Right cardiac atrium (tissue), 5 donors: ENCODE measurements at regions not wholly inside any gene's neighbourhood (a gene's known extent, or its start where the extent isn't known, plus 50 kb on each side); places are given as distances from the start of the nearest gene placed in this dataset.

Source experiments
- ATAC-seq, 2 donors: fragments of 200-7000 bp; cut with Tn5 transposase; one replicate each; pipeline versions ENCODE4 v1.8.0 to v1.9.1; 2020; ENCODE audit warnings: moderate library complexity in 2 of 2, mild to moderate bottlenecking in 1 of 2
- DNase-seq, 3 donors: peaks; one replicate each; pipeline ENCODE4 v3.0.0-alpha.2; 2020
- H3K27ac ChIP-seq: one replicate; pipeline ENCODE4 v1.5.1; 2013; ENCODE audit warnings: mild to moderate bottlenecking, low read length, control low read depth, moderate library complexity
- H3K27me3 ChIP-seq: one replicate; pipeline ENCODE4 v1.6.1; 2013; ENCODE audit not compliant: control insufficient read depth, insufficient read depth
- H3K4me1 ChIP-seq: one replicate; pipeline ENCODE4 v1.6.1; 2013; ENCODE audit warnings: low read length; ENCODE audit not compliant: control insufficient read depth, insufficient read depth
- H3K4me3 ChIP-seq: one replicate; pipeline ENCODE4 v1.5.1; 2013; ENCODE audit warnings: low read length, control low read depth
- H3K9me3 ChIP-seq: one replicate; pipeline ENCODE4 v1.6.1; 2013; ENCODE audit warnings: low read length; ENCODE audit not compliant: control insufficient read depth
- whole genome bisulfite sequencing: extraction: QIAGEN DNeasy Blood & Tissue Kit; methylation state at CpG from one replicate; pipeline ENCODE4 v1.1.7; 2013; 5-methylcytosine and 5-hydroxymethylcytosine counted together
- intact Hi-C, 4 donors: fragments of 100-400 bp; cut with DNase I; formaldehyde crosslinking; loops; one replicate each; pipeline versions ENCODE4 v1.11.0 to v1.14.0; 2022 to 2023
- donor health status: healthy with polysubstance abuse.
- donor health status: DM: no; HTN: yes; CAD: no.
- donor health status: DM: no; HTN: no; CAD: no.
- donor health status: DM: no; HTN: yes; CAD: no; lungs with severe emphysema.
- donor health status: DM: yes; HTN: yes; CAD: no.

DNA sequence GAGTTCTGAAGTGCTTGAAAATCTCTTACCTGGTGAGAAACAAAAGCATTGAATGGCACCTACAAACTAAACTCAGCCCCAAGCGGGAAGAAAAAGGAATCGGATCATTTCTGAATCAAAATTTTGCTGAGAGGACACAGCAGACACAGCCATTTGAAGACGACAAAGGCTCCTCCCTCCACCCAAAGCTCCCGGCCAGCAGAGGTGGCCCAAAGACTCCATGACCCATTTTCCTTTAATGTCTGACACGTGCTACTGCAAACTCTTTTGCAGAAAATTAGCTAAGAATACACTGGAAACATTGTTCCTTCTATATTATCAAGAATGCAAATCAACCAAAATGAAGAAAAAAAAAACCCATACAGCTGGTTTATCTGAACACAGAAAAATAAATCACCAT lies 85.9 kb upstream of the FOXN3 start:
- intact Hi-C loops: no loop called here
- no peak for ATAC-seq
- DNase-seq: no peak
- Histone ChIP-seq H3K27me3 (no peaks in the 10 kb centered on the region), H3K27ac (no peak overlapping the region), H3K4me1 (peaks cover 7% of the 10 kb centered on the region), H3K4me3 (no peak overlapping the region), H3K9me3 (no peaks in the 10 kb centered on the region)
- WGBS: 50% methylated on average over 5 of the region's 5 CpGs

DNA sequence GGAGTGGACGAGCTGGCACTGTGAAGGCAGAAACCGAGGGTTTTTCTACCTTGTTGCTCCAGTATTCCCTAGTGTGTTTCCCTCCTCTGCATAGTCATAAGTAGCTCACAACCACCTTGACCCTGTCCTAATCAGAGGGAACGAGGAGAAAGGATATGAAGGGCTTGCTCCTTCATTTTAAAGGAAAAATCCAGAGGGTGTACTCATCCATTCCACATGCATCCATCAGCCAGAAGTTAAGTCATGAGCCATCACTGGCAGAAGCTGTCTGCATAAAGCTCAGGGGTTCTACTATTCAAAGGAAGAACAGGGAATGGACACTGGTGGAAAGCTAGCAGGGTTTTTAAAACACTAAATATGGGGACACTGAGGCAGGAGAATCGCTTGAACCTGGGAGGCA lies 84.3 kb upstream of the FOXN3 start:
- no peak overlapping the region for H3K27ac ChIP-seq
- intact Hi-C loops: no loop called here
- H3K27me3 ChIP-seq: no peaks in the 10 kb centered on the region
- no peak for ATAC-seq
- no peaks in the 10 kb centered on the region for H3K9me3 ChIP-seq
- 95% methylated on average over 4 of the region's 4 CpGs for WGBS
- H3K4me1 ChIP-seq: peaks cover 7% of the 10 kb centered on the region
- no peak for DNase-seq
- H3K4me3 ChIP-seq: no peak overlapping the region

DNA sequence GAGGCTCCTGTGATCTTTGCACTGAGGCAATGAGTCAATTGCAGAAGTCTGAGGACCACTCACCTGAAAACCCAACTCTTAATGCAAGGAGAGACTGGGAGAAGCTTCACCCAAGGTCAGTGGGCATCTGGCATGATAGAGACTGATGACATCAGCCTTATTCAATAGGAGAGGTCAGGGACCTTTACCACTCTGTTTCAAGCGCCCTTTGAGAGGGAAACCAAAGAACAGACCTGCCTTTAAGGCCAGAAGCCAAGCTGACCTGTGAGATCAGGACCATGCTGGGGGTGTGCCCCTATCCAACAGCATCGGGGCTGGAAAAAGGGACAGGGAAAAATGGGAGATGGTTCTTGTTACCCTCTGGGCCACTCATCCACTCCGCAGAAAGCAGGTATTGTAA lies 83.3 kb upstream of the FOXN3 start:
- Histone ChIP-seq H3K27me3 (no peaks in the 10 kb centered on the region), H3K27ac (no peak overlapping the region), H3K4me1 (peaks cover 7% of the 10 kb centered on the region), H3K4me3 (no peak overlapping the region), H3K9me3 (no peaks in the 10 kb centered on the region)
- intact Hi-C loops: no loop called here
- WGBS: 97% methylated on average over 3 of the region's 3 CpGs
- DNase-seq (no peak), ATAC-seq (no peak)

DNA sequence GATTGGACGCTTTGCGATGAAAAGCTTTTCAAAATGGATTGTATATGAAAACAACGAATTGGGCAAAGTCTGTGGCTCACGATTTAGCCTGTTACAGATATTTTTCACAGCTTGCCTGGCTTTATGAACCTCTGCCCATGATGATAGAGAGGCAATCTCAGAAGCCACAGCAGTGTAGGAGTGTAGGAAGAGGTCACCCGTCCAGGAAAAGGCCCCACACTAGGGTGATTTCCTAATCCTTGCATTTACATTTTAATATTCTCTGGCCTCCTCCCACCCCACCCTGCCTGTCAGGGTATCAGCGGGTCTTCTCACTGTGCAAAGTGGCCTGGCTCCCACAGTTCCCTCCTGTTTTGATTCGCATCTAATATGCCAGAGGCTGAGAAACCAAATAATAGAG lies 81.8 kb upstream of the FOXN3 start:
- intact Hi-C loops: no loop called here
- no peak overlapping the region for H3K27ac ChIP-seq
- H3K27me3 ChIP-seq: no peaks in the 10 kb centered on the region
- ATAC-seq: no peak
- peaks cover 7% of the 10 kb centered on the region for H3K4me1 ChIP-seq
- 79% methylated on average over 7 of the region's 7 CpGs for WGBS
- no peaks in the 10 kb centered on the region for H3K9me3 ChIP-seq
- no peak for DNase-seq
- H3K4me3 ChIP-seq: no peak overlapping the region

DNA sequence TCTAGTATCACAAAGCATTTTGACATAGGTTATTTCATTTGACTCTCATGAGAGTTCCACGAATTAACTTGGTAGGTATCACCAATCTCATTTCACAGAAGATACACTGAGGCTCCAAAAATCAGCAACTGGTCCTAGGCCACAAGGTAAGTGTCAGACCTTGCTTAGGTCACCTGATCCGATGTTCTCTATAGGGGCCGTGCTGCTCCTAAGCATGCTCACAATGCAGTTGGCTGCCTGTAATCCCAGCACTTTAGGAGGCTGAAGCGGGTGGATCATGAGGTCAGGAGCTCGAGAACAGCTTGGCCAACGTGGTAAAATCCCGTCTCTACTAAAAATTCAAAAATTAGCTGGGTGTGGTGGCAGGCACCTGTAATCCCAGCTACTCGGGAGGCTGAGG lies 78.7 kb upstream of the FOXN3 start:
- Histone ChIP-seq H3K9me3 (no peaks in the 10 kb centered on the region), H3K4me1 (peaks cover 6% of the 10 kb centered on the region), H3K4me3 (no peak overlapping the region), H3K27me3 (no peaks in the 10 kb centered on the region), H3K27ac (no peak overlapping the region)
- WGBS: 91% methylated on average over 8 of the region's 8 CpGs
- intact Hi-C loops: no loop called here
- DNase-seq (no peak), ATAC-seq (no peak)

DNA sequence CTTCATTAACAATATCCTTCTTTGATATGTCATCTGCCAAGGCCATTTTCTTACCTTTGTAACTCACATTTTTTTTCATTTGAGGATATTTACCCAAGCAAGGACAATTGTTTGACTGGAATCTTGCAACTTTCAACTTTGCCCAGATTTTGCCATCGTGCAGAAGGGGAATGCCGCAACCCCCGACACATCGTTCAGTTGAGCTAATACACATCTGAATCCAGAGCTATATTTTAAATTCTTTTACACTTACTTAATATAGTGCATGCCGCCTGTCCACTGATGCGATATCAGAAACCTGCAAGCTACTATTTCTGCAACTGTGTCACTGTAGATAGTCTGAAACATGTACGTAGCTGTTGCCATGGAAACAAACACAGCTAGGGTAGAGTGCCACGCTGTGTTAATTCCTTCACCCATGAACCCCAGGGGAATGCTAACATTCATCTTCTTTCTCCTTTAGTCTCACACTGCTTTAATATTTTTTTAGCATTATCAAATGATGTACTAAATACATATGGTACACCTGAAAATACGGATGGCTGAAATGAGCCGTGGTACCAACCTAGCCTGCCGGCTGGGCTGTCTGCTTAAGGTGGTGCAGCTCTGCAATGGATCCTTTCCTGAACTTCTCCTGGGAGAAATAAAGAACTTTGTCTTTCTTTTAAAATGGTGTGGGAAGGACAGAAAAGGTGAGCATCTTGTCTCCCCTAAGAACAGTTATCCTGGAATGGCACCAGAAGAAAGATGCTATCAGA lies 77.0 kb upstream of the FOXN3 start:
- Histone ChIP-seq H3K27ac (no peak overlapping the region), H3K4me3 (no peak overlapping the region), H3K9me3 (no peaks in the 10 kb centered on the region), H3K27me3 (no peaks in the 10 kb centered on the region), H3K4me1 (peaks cover 6% of the 10 kb centered on the region)
- WGBS: 53% methylated on average over 11 of the region's 11 CpGs
- ATAC-seq: peak in 1 of 2 donors; percentile 18
- DNase-seq: no peak
- intact Hi-C loops: no loop called here

DNA sequence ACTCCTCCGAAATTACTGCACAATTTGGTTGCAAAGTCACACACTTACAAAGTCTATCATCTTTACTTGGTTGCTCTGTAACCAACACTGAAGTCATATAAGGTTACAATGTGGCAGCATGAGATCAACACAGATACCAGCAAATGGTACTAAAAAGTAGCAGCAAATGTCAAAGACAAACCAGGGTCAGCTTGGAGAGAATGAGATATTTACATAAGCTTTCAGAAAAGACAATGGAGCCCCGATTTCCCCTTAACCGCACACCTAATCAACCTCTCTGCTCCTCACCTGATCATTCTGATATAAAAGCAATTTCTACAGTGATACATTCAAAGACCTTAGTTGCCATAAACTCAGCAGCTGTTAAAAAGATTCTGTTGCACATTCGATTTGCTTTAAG lies 76.4 kb upstream of the FOXN3 start:
- 88% methylated on average over 4 of the region's 4 CpGs for WGBS
- H3K27ac ChIP-seq: no peak overlapping the region
- intact Hi-C loops: no loop called here
- ATAC-seq (no peak), DNase-seq (no peak)
- peaks cover 6% of the 10 kb centered on the region for H3K4me1 ChIP-seq
- H3K9me3 ChIP-seq: no peaks in the 10 kb centered on the region
- no peak overlapping the region for H3K4me3 ChIP-seq
- no peaks in the 10 kb centered on the region for H3K27me3 ChIP-seq

DNA sequence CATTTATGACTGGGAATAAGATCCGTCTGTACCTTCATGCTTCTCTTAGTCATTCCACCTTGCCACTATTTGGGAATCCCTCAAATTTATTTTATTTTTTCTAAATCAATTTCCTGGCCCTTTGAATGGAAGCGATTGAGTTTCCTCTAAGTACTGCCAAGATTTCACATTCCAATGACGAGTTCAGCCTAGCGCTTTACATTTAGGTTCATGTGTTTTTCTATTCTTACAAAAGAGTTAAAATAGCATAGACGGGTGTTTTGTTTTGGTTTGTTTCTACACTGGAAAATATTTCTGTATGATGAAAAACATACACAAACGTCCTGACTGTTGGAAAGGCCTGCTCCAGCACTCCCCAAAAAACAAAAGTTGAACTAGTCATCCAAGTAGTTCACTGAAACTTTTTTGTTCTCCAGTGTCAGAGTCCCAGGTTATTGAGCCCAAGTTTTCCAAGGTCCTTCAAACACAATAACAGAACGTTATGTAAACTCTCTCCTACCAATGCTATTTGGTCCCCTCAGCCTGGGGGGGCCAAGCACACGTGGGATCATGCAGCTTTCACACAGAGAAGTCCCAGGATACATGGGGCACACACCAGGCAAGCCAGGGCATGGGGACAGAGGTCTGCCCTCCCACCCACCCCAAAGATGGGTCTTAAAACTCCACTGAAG lies 74.8 kb upstream of the FOXN3 start:
- no peaks in the 10 kb centered on the region for H3K27me3 ChIP-seq
- intact Hi-C loops: no loop called here

DNA sequence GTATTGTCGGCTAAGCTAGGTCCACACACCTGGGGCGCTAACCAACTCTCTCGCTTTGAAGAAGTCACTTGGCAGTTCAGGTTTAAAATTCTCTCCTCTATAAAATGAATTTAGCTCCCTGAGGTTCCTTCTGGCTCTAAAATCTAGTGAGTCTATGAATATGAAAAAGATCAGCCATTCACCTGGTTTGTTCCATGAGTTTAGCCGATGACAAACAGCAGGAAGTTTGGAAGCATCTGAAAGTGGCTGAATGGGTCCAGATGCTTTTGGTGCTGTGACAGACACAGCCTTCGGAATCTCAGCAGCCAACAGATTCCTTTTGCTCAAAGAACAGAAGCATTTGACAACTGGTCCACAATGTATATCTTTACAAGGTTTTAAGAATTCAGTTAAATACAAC lies 73.4 kb upstream of the FOXN3 start:
- Histone ChIP-seq H3K4me3 (no peak overlapping the region), H3K9me3 (no peaks in the 10 kb centered on the region), H3K27ac (no peak overlapping the region), H3K4me1 (peaks cover 6% of the 10 kb centered on the region), H3K27me3 (no peaks in the 10 kb centered on the region)
- ATAC-seq (no peak), DNase-seq (no peak)
- WGBS: 94% methylated on average over 5 of the region's 5 CpGs
- intact Hi-C loops: no loop called here

More for the DNA sequence above, 74.8 kb upstream of the FOXN3 start:
- WGBS: 59% methylated on average over 8 of the region's 8 CpGs
- H3K4me3 ChIP-seq: no peak overlapping the region
- H3K27ac ChIP-seq: no peak overlapping the region
- no peaks in the 10 kb centered on the region for H3K9me3 ChIP-seq
- no peak for ATAC-seq
- peaks cover 6% of the 10 kb centered on the region for H3K4me1 ChIP-seq
- DNase-seq: no peak

DNA sequence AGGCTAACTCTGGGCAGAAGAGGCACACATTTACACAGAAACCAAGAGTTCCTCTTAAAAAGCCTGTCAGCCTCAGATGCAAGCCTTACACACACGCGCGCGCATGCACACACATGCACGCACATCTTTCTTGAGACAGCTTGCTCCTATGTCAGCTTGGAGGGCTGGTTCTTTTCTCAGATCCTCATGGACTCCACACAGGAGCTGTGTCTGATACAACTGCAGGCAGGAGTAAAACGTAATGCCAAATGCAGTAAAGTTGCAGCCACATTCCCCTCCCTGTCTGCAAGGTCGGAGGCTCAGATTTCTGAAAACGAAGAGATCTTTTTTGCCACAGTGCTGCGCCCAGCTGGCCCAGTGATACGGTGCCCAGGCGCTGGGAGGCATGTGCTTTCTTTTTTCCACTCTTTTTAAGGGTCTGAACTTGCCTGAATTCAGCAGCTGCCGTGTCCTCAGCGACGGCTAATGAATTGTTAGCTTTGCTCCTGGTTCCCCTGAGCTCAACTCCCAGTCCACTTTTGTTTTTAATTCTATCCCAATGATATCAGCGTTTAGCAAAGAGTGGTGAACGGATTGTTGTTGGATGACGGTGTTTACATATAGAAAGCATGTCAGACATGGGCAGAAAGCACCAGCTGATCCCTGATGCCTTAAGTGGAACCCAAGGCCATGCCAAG lies 72.9 kb upstream of the FOXN3 start:
- ATAC-seq (peak in 1 of 2 donors; percentile 40), DNase-seq (peak in 1 of 3 donors; percentile 53)
- 63% methylated on average over 17 of the region's 17 CpGs for WGBS
- peaks cover 6% of the 10 kb centered on the region for H3K4me1 ChIP-seq
- H3K27me3 ChIP-seq: no peaks in the 10 kb centered on the region
- H3K4me3 ChIP-seq: no peak overlapping the region
- no peaks in the 10 kb centered on the region for H3K9me3 ChIP-seq
- H3K27ac ChIP-seq: no peak overlapping the region
- intact Hi-C loops: no loop called here

DNA sequence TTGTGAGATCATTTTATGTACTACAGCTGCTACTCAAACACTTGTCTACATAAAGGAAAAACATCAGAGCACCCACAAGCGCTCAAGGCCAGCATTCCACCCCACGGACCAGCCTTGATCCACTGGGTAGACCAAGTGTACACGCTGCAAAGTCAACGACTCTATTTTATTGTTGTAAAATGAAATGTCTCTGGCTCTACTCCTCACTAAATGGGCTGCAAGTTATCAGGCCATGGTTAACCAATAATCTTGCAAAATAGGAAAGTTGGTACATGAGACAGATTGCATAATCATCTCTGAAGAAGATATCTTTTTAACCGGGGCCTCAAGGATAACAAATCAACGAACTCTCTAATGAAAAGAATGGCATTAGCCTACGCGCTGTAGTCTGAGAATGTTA lies 69.9 kb upstream of the FOXN3 start:
- intact Hi-C loops: no loop called here
- ATAC-seq (no peak), DNase-seq (peak in 1 of 3 donors; percentile 43)
- Histone ChIP-seq H3K27me3 (no peaks in the 10 kb centered on the region), H3K4me3 (no peak overlapping the region), H3K27ac (no peak overlapping the region), H3K4me1 (no peaks in the 10 kb centered on the region), H3K9me3 (no peaks in the 10 kb centered on the region)
- 70% methylated on average over 8 of the region's 8 CpGs for WGBS
